ENCODE measurements at regions not wholly inside any gene's neighbourhood (a gene's known extent, or its start where the extent isn't known, plus 50 kb on each side); places are given as distances from the start of the nearest gene placed in this dataset.

- TF ChIP-seq, protein P1, sequence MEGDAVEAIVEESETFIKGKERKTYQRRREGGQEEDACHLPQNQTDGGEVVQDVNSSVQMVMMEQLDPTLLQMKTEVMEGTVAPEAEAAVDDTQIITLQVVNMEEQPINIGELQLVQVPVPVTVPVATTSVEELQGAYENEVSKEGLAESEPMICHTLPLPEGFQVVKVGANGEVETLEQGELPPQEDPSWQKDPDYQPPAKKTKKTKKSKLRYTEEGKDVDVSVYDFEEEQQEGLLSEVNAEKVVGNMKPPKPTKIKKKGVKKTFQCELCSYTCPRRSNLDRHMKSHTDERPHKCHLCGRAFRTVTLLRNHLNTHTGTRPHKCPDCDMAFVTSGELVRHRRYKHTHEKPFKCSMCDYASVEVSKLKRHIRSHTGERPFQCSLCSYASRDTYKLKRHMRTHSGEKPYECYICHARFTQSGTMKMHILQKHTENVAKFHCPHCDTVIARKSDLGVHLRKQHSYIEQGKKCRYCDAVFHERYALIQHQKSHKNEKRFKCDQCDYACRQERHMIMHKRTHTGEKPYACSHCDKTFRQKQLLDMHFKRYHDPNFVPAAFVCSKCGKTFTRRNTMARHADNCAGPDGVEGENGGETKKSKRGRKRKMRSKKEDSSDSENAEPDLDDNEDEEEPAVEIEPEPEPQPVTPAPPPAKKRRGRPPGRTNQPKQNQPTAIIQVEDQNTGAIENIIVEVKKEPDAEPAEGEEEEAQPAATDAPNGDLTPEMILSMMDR (IDR thresholded peaks at IDR 0.05): no peak
- TF ChIP-seq EZH2 (IDR thresholded peaks at IDR 0.05; ENCODE audit: borderline replicate concordance, insufficient read depth, low read depth, low read length, poor library complexity, severe bottlenecking): no peak
Observed at GRCh38 chr7:33793616-33794015, 111.7 kb upstream of the BMPER start.
